Liver (tissue), 3 donors: ENCODE measurements at regions not wholly inside any gene's neighbourhood (a gene's known extent, or its start where the extent isn't known, plus 50 kb on each side); places are given as distances from the start of the nearest gene placed in this dataset.

ENCODE experiments used
- CTCF ChIP-seq: fragments of 150-350 bp; IDR thresholded peaks from 2 replicates; pipeline ENCODE4 v1.5.1; 2017; ENCODE audit warnings: improper control_type of control experiment, low read depth, low read length; ENCODE audit not compliant: missing input control
- EGR1 ChIP-seq, 2 donors: IDR thresholded peaks; 2 replicates each; pipeline ENCODE4 v1.6.1; 2016 to 2018; ENCODE audit warnings: antibody characterized with exemption in 2 of 2, low read depth in 2 of 2
- FOXA1 ChIP-seq: IDR thresholded peaks from 2 replicates; pipeline ENCODE4 v1.6.1; 2016; ENCODE audit warnings: antibody characterized with exemption
- GABPA ChIP-seq, 2 donors: IDR thresholded peaks in 1 of 2; conservative IDR thresholded peaks in 1 of 2; 2 replicates each; pipeline ENCODE4 v1.6.1; 2016; ENCODE audit warnings: antibody characterized with exemption in 2 of 2, mild to moderate bottlenecking in 1 of 2, moderate library complexity in 1 of 2
- HNF4A ChIP-seq, 2 donors: conservative IDR thresholded peaks; 2 replicates each; pipeline ENCODE4 v1.6.1; 2016; ENCODE audit warnings: antibody characterized with exemption in 2 of 2, mild to moderate bottlenecking in 2 of 2
- JUND ChIP-seq, 2 donors: IDR thresholded peaks; 2 replicates each; pipeline ENCODE4 v1.6.1; 2016; ENCODE audit warnings: antibody characterized with exemption in 2 of 2
- MAX ChIP-seq: IDR thresholded peaks from 2 replicates; pipeline ENCODE4 v1.6.1; 2016; ENCODE audit warnings: antibody characterized with exemption
- TAF1 ChIP-seq: conservative IDR thresholded peaks from 2 replicates; pipeline ENCODE4 v1.6.1; 2016; ENCODE audit warnings: antibody characterized with exemption, mild to moderate bottlenecking
- ZBTB33 ChIP-seq: IDR thresholded peaks from 2 replicates; pipeline ENCODE4 v1.6.1; 2016; ENCODE audit warnings: antibody characterized with exemption
- donor health status: healthy.
- donor health status: healthy.

- no peak for TF ChIP-seq ZBTB33
- TF ChIP-seq CTCF, result no peak
- no peak for TF ChIP-seq JUND (IDR thresholded peaks at IDR 0.05)
- TF ChIP-seq MAX, result no peak
- TF ChIP-seq FOXA1, result no peak
- no peak for TF ChIP-seq TAF1
- TF ChIP-seq HNF4A (conservative IDR thresholded peaks at IDR 0.05), result no peak
- TF ChIP-seq EGR1 (IDR thresholded peaks at IDR 0.05; ENCODE audit: low read depth in 2 of 2), result no peak
- TF ChIP-seq GABPA (IDR thresholded peaks at IDR 0.05 in 1 of 2, conservative IDR thresholded peaks at IDR 0.05 in 1 of 2), result no peak
Observed at GRCh38 chr2:220994846-220995245, 577.3 kb downstream of the EPHA4 start.
